ENCODE measurements at regions not wholly inside any gene's neighbourhood (a gene's known extent, or its start where the extent isn't known, plus 50 kb on each side); places are given as distances from the start of the nearest gene placed in this dataset.

DNA sequence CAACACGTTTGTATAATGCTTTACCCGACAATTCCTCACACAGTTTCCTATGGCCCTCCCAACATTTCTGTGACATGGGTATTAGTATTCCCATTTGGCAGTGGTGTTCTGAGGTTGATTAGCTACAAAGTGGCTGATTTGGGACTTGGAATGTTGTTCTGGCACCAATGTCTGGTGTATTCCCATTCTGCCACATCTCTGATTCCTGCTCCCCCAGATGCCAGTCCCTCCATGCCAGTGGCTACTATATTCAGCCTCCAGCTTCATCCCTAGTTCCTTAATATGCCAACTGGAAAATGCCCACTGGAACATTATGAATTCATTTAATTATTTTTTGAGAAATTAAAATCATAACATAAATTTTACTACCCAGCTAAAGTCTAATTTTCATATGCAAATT is 60.6 kb upstream of the NBEA start (continued):
- no peak for TF ChIP-seq ZNF610 (tag by site-specific recombination; IDR thresholded peaks at IDR 0.05; ENCODE audit: borderline replicate concordance)

- ChIA-PET POLR2A (no interaction called here), CTCF (no interaction called here)
- no peaks in the 10 kb centered on the region for H3K9me3 ChIP-seq (ENCODE audit: control insufficient read depth, insufficient read depth, low read depth, low read length)
- no peak overlapping the region for H3K4me3 ChIP-seq (ENCODE audit: low read depth, low read length)
- no peaks in the 10 kb centered on the region for H3K36me3 ChIP-seq (ENCODE audit: control insufficient read depth in 2 of 2, insufficient read depth in 1 of 2, low read length in 2 of 2)
- H3K27ac ChIP-seq (ENCODE audit: extremely low read depth, low read depth, low read length): no peak overlapping the region
- TF ChIP-seq ZNF791 (tag by site-specific recombination; IDR thresholded peaks at IDR 0.05) (no peak), ZNF280C (tag by site-specific recombination; IDR thresholded peaks at IDR 0.05) (no peak), REPIN1 (tag by site-specific recombination; IDR thresholded peaks at IDR 0.05; ENCODE audit: low read depth) (no peak), KLF16 (tag by site-specific recombination; IDR thresholded peaks at IDR 0.05) (no peak), ZIC2 (tag by site-specific recombination; IDR thresholded peaks at IDR 0.05) (no peak), ZBTB11 (tag by site-specific recombination; conservative IDR thresholded peaks at IDR 0.05; ENCODE audit: low read depth) (no peak), ZNF10 (tag by site-specific recombination; IDR thresholded peaks at IDR 0.05) (no peak), ZSCAN18 (tag by site-specific recombination; IDR thresholded peaks at IDR 0.05) (no peak), ZNF658 (tag by site-specific recombination; IDR thresholded peaks at IDR 0.05) (no peak), ZNF362 (tag by site-specific recombination; IDR thresholded peaks at IDR 0.05) (no peak), ZNF366 (tag by site-specific recombination; conservative IDR thresholded peaks at IDR 0.05) (no peak), ZNF19 (tag by site-specific recombination; IDR thresholded peaks at IDR 0.05; ENCODE audit: low read depth) (no peak), ZFP37 (tag by site-specific recombination; IDR thresholded peaks at IDR 0.05) (no peak), ZBTB6 (tag by site-specific recombination; IDR thresholded peaks at IDR 0.05) (no peak), ZNF146 (tag by site-specific recombination; IDR thresholded peaks at IDR 0.05) (no peak), GLI4 (tag by site-specific recombination; IDR thresholded peaks at IDR 0.05) (no peak), ZNF560 (tag by site-specific recombination; IDR thresholded peaks at IDR 0.05; ENCODE audit: borderline replicate concordance) (no peak), SCRT2 (tag by site-specific recombination; IDR thresholded peaks at IDR 0.05) (no peak)
- no peaks in the 10 kb centered on the region for H3K4me1 ChIP-seq (ENCODE audit: control insufficient read depth, insufficient read depth, low read length)
These were observed 58.7 kb upstream of the NBEA start for GRCh38 chr13:34883396-34883795.
